ENCODE measurements at regions not wholly inside any gene's neighbourhood (a gene's known extent, or its start where the extent isn't known, plus 50 kb on each side); places are given as distances from the start of the nearest gene placed in this dataset.

GRCh38 chr15:31591908-31592307 lies 265.3 kb downstream of the KLF13 start:
- TF ChIP-seq CTCF (conservative IDR thresholded peaks at IDR 0.05), result no peak
- Mint-ChIP-seq H3K27ac (no peak overlapping the region), H3K4me3 (no peak overlapping the region), H3K4me1 (no peaks in the 10 kb centered on the region), H3K27me3 (ENCODE audit: insufficient read depth) (no peaks in the 10 kb centered on the region), H3K36me3 (ENCODE audit: low read depth) (no peaks in the 10 kb centered on the region), H3K9me3 (no peaks in the 10 kb centered on the region)
- Histone ChIP-seq H3K4me3 (ENCODE audit: low read length) (no peak overlapping the region), H3K4me1 (ENCODE audit: control insufficient read depth, insufficient read depth, low read length) (no peaks in the 10 kb centered on the region), H3K27me3 (ENCODE audit: control insufficient read depth, insufficient read depth, low read length, poor library complexity, severe bottlenecking) (no peaks in the 10 kb centered on the region), H3K36me3 (ENCODE audit: control insufficient read depth, insufficient read depth, low read length) (no peaks in the 10 kb centered on the region), H3K27ac (ENCODE audit: low read depth, low read length) (no peak overlapping the region), H3K9ac (ENCODE audit: extremely low read depth, low read length, poor library complexity, severe bottlenecking) (no peak overlapping the region), H3K9me3 (ENCODE audit: control insufficient read depth, low read length) (no peaks in the 10 kb centered on the region)
- DNase-seq, result no peak

- no peaks in the 10 kb centered on the region for H3K36me3 Mint-ChIP-seq (ENCODE audit: low read depth)
- H3K27me3 Mint-ChIP-seq (ENCODE audit: insufficient read depth), result peaks cover 7% of the 10 kb centered on the region
- 80 to 97% methylated on average over 1 of the region's 1 CpG for WGBS, 2 experiments (ENCODE audit: insufficient coverage in 1 of 2, insufficient read length in 1 of 2)
- H3K4me3 Mint-ChIP-seq, result no peak overlapping the region
- Histone ChIP-seq H3K36me3 (ENCODE audit: control insufficient read depth, insufficient read depth, low read length) (no peaks in the 10 kb centered on the region), H3K9me3 (ENCODE audit: control insufficient read depth, low read length) (peaks cover 4% of the 10 kb centered on the region), H3K4me1 (ENCODE audit: control insufficient read depth, insufficient read depth, low read length) (peaks cover 2% of the 10 kb centered on the region), H3K9ac (ENCODE audit: extremely low read depth, low read length, poor library complexity, severe bottlenecking) (no peak overlapping the region), H3K27ac (ENCODE audit: low read depth, low read length) (no peak overlapping the region), H3K4me3 (ENCODE audit: low read length) (no peak overlapping the region), H3K27me3 (ENCODE audit: control insufficient read depth, insufficient read depth, low read length, poor library complexity, severe bottlenecking) (no peaks in the 10 kb centered on the region)
- no peak for DNase-seq
- H3K4me1 Mint-ChIP-seq, result peaks cover 16% of the 10 kb centered on the region
- H3K27ac Mint-ChIP-seq, result no peak overlapping the region
- no peaks in the 10 kb centered on the region for H3K9me3 Mint-ChIP-seq
- no peak for TF ChIP-seq CTCF (conservative IDR thresholded peaks at IDR 0.05)
Observed at GRCh38 chr15:31597466-31597865, 270.8 kb downstream of the KLF13 start.

GRCh38 chr15:31598620-31599019 lies 272.0 kb downstream of the KLF13 start:
- Mint-ChIP-seq H3K27me3 (ENCODE audit: insufficient read depth) (peaks cover 7% of the 10 kb centered on the region), H3K4me3 (peak overlapping the region; percentile 21)
- WGBS, 2 experiments (ENCODE audit: insufficient coverage in 1 of 2, insufficient read length in 1 of 2), result 18 to 25% methylated on average over 4 to 7 of the region's 7 CpGs

More at GRCh38 chr15:31598620-31599019, 272.0 kb downstream of the KLF13 start:
- Histone ChIP-seq H3K36me3 (ENCODE audit: control insufficient read depth, insufficient read depth, low read length) (no peaks in the 10 kb centered on the region), H3K4me1 (ENCODE audit: control insufficient read depth, insufficient read depth, low read length) (peaks cover 2% of the 10 kb centered on the region), H3K4me3 (ENCODE audit: low read length) (no peak overlapping the region), H3K9me3 (ENCODE audit: control insufficient read depth, low read length) (peaks cover 4% of the 10 kb centered on the region), H3K9ac (ENCODE audit: extremely low read depth, low read length, poor library complexity, severe bottlenecking) (no peak overlapping the region), H3K27ac (ENCODE audit: low read depth, low read length) (no peak overlapping the region), H3K27me3 (ENCODE audit: control insufficient read depth, insufficient read depth, low read length, poor library complexity, severe bottlenecking) (no peaks in the 10 kb centered on the region)
- TF ChIP-seq CTCF (conservative IDR thresholded peaks at IDR 0.05), result no peak
- Mint-ChIP-seq H3K4me1 (peaks cover 16% of the 10 kb centered on the region), H3K36me3 (ENCODE audit: low read depth) (no peaks in the 10 kb centered on the region), H3K9me3 (peaks cover 6% of the 10 kb centered on the region), H3K27ac (peak overlapping the region; percentile 64)
- peak; percentile 92 for DNase-seq

Data from endodermal cell (in vitro differentiated cells).